Neural progenitor cell (in vitro differentiated cells): ENCODE measurements at regions not wholly inside any gene's neighbourhood (a gene's known extent, or its start where the extent isn't known, plus 50 kb on each side); places are given as distances from the start of the nearest gene placed in this dataset.

Experiments
- DNase-seq: peaks from one replicate; pipeline ENCODE4 v3.0.0-alpha.2; 2016; ENCODE audit warnings: low spot score
- H2AFZ ChIP-seq: fragments of 200-600 bp; sonication (generic); replicated peaks from 2 replicates; pipeline ENCODE4 v1.6.1; 2016; ENCODE audit warnings: antibody characterized with exemption
- H3F3A ChIP-seq: fragments of 200-600 bp; sonication (generic); 2 replicates; pipeline ENCODE4 v1.6.1; 2016; ENCODE audit warnings: antibody characterized with exemption, low read depth
- H3K27ac ChIP-seq: fragments of 200-600 bp; sonication (generic); 2 replicates; pipeline ENCODE4 v1.5.1; 2016; ENCODE audit warnings: mild to moderate bottlenecking
- H3K27me3 ChIP-seq: fragments of 200-600 bp; sonication (generic); 2 replicates; pipeline ENCODE4 v1.6.1; 2016; ENCODE audit warnings: mild to moderate bottlenecking, moderate library complexity
- H3K36me3 ChIP-seq: fragments of 200-600 bp; sonication (generic); 2 replicates; pipeline ENCODE4 v1.5.1; 2016
- H3K4me1 ChIP-seq: fragments of 200-600 bp; sonication (generic); 2 replicates; pipeline ENCODE4 v1.6.1; 2016; ENCODE audit warnings: mixed run types
- H3K4me2 ChIP-seq: fragments of 200-600 bp; sonication (generic); 2 replicates; pipeline ENCODE4 v1.6.1; 2016
- H3K4me3 ChIP-seq: fragments of 200-600 bp; sonication (generic); 2 replicates; pipeline ENCODE4 v1.5.1; 2016
- H3K79me2 ChIP-seq: fragments of 200-600 bp; sonication (generic); 2 replicates; pipeline ENCODE4 v1.6.1; 2016; ENCODE audit warnings: low read depth
- H3K9ac ChIP-seq: fragments of 200-600 bp; sonication (generic); 2 replicates; pipeline ENCODE4 v1.6.1; 2016
- H3K9me3 ChIP-seq: fragments of 200-600 bp; sonication (generic); 2 replicates; pipeline ENCODE4 v1.5.1; 2016; ENCODE audit warnings: low read depth
- H4K20me1 ChIP-seq: fragments of 200-600 bp; sonication (generic); 2 replicates; pipeline ENCODE4 v1.6.1; 2016; ENCODE audit warnings: low read depth
- H3K27ac Mint-ChIP-seq: 3 replicates; pipeline ENCODE4 v1.8.0; 2021; ENCODE audit warnings: mixed read lengths
- H3K27me3 Mint-ChIP-seq: 2 replicates; pipeline ENCODE4 v1.8.0; 2022; ENCODE audit warnings: low read depth, mild to moderate bottlenecking, inconsistent platforms, moderate library complexity, mixed read lengths; ENCODE audit not compliant: insufficient read depth
- H3K36me3 Mint-ChIP-seq: 3 replicates; pipeline ENCODE4 v1.8.0; 2021; ENCODE audit warnings: mixed read lengths
- H3K4me1 Mint-ChIP-seq: 3 replicates; pipeline ENCODE4 v1.8.0; 2021; ENCODE audit warnings: mixed read lengths
- H3K4me3 Mint-ChIP-seq: 3 replicates; pipeline ENCODE4 v1.8.0; 2021; ENCODE audit warnings: mild to moderate bottlenecking, moderate library complexity, mixed read lengths
- H3K9me3 Mint-ChIP-seq: 3 replicates; pipeline ENCODE4 v1.8.0; 2020; ENCODE audit warnings: mixed read lengths
- EZH2 ChIP-seq: fragments of 200-600 bp; sonication (generic); IDR thresholded peaks from 2 replicates; pipeline ENCODE4 v1.6.1; 2017; ENCODE audit warnings: antibody characterized with exemption, mild to moderate bottlenecking, moderate library complexity
- EZH2phosphoT487 ChIP-seq: fragments of 200-600 bp; sonication (generic); IDR thresholded peaks from 2 replicates; pipeline ENCODE4 v1.6.1; 2017; ENCODE audit warnings: antibody characterized with exemption
- TF ChIP-seq, protein P1 (sequence below): fragments of 200-600 bp; sonication (generic); IDR thresholded peaks from 2 replicates; pipeline ENCODE4 v1.5.1; 2017; ENCODE audit warnings: antibody characterized with exemption, mild to moderate bottlenecking

- Mint-ChIP-seq H3K27me3 (peaks cover 28% of the 10 kb centered on the region), H3K4me3 (no peak overlapping the region)
Measured at GRCh38 chr2:15784886-15785801, 155.2 kb upstream of the MYCN start.

GRCh38 chr2:15786003-15786654 lies 154.2 kb upstream of the MYCN start:
- TF ChIP-seq, protein P1, sequence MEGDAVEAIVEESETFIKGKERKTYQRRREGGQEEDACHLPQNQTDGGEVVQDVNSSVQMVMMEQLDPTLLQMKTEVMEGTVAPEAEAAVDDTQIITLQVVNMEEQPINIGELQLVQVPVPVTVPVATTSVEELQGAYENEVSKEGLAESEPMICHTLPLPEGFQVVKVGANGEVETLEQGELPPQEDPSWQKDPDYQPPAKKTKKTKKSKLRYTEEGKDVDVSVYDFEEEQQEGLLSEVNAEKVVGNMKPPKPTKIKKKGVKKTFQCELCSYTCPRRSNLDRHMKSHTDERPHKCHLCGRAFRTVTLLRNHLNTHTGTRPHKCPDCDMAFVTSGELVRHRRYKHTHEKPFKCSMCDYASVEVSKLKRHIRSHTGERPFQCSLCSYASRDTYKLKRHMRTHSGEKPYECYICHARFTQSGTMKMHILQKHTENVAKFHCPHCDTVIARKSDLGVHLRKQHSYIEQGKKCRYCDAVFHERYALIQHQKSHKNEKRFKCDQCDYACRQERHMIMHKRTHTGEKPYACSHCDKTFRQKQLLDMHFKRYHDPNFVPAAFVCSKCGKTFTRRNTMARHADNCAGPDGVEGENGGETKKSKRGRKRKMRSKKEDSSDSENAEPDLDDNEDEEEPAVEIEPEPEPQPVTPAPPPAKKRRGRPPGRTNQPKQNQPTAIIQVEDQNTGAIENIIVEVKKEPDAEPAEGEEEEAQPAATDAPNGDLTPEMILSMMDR, result no peak
- H3K27ac Mint-ChIP-seq, result no peak overlapping the region
- peaks cover 3% of the 10 kb centered on the region for H3K9me3 Mint-ChIP-seq
- Histone ChIP-seq H3K27ac (no peak overlapping the region), H3K27me3 (no peaks in the 10 kb centered on the region), H4K20me1 (no peaks in the 10 kb centered on the region), H3K4me3 (no peak overlapping the region), H3K9me3 (no peaks in the 10 kb centered on the region), H3K36me3 (no peaks in the 10 kb centered on the region), H2AFZ (no peak overlapping the region), H3K9ac (no peak overlapping the region), H3K79me2 (no peaks in the 10 kb centered on the region), H3F3A (peaks cover 4% of the 10 kb centered on the region), H3K4me1 (peaks cover 14% of the 10 kb centered on the region), H3K4me2 (no peak overlapping the region)
- no peaks in the 10 kb centered on the region for H3K36me3 Mint-ChIP-seq
- peaks cover 21% of the 10 kb centered on the region for H3K27me3 Mint-ChIP-seq
- no peak overlapping the region for H3K4me3 Mint-ChIP-seq
- H3K4me1 Mint-ChIP-seq, result peaks cover 28% of the 10 kb centered on the region
- DNase-seq, result no peak

More at GRCh38 chr2:15784886-15785801, 155.2 kb upstream of the MYCN start:
- H3K4me3 ChIP-seq, result no peak overlapping the region
- peaks cover 17% of the 10 kb centered on the region for H3K4me1 ChIP-seq
- H3K4me2 ChIP-seq, result no peak overlapping the region
- H3K9me3 Mint-ChIP-seq, result peaks cover 3% of the 10 kb centered on the region
- H3K36me3 Mint-ChIP-seq, result no peaks in the 10 kb centered on the region
- no peak overlapping the region for H2AFZ ChIP-seq
- DNase-seq, result no peak
- no peaks in the 10 kb centered on the region for H3K27me3 ChIP-seq
- no peak overlapping the region for H3K9ac ChIP-seq
- H3K79me2 ChIP-seq, result no peaks in the 10 kb centered on the region
- peaks cover 36% of the 10 kb centered on the region for H3K4me1 Mint-ChIP-seq
- peak overlapping the region; percentile 78 for H3K27ac Mint-ChIP-seq
- no peak for TF ChIP-seq EZH2phosphoT487
- TF ChIP-seq, protein P1, result no peak
- TF ChIP-seq EZH2, result no peak
- H3K9me3 ChIP-seq, result no peaks in the 10 kb centered on the region
- H3F3A ChIP-seq, result peaks cover 4% of the 10 kb centered on the region
- no peaks in the 10 kb centered on the region for H3K36me3 ChIP-seq
- no peaks in the 10 kb centered on the region for H4K20me1 ChIP-seq
- no peak overlapping the region for H3K27ac ChIP-seq

GRCh38 chr2:15786901-15787300 lies 153.4 kb upstream of the MYCN start:
- Histone ChIP-seq H2AFZ (no peak overlapping the region), H3F3A (no peaks in the 10 kb centered on the region), H3K4me2 (no peak overlapping the region), H3K4me1 (peaks cover 13% of the 10 kb centered on the region), H3K4me3 (no peak overlapping the region), H4K20me1 (no peaks in the 10 kb centered on the region), H3K79me2 (no peaks in the 10 kb centered on the region), H3K9me3 (no peaks in the 10 kb centered on the region), H3K9ac (no peak overlapping the region), H3K36me3 (no peaks in the 10 kb centered on the region), H3K27ac (no peak overlapping the region), H3K27me3 (no peaks in the 10 kb centered on the region)
- H3K9me3 Mint-ChIP-seq, result peaks cover 3% of the 10 kb centered on the region
- H3K27me3 Mint-ChIP-seq, result peaks cover 21% of the 10 kb centered on the region
- TF ChIP-seq, protein P1, result no peak
- TF ChIP-seq EZH2 (no peak), EZH2phosphoT487 (no peak)
- peaks cover 22% of the 10 kb centered on the region for H3K4me1 Mint-ChIP-seq
- no peak overlapping the region for H3K27ac Mint-ChIP-seq
- no peaks in the 10 kb centered on the region for H3K36me3 Mint-ChIP-seq
- DNase-seq, result no peak
- H3K4me3 Mint-ChIP-seq, result no peak overlapping the region
